ENCODE measurements at regions not wholly inside any gene's neighbourhood (a gene's known extent, or its start where the extent isn't known, plus 50 kb on each side); places are given as distances from the start of the nearest gene placed in this dataset.

DNA sequence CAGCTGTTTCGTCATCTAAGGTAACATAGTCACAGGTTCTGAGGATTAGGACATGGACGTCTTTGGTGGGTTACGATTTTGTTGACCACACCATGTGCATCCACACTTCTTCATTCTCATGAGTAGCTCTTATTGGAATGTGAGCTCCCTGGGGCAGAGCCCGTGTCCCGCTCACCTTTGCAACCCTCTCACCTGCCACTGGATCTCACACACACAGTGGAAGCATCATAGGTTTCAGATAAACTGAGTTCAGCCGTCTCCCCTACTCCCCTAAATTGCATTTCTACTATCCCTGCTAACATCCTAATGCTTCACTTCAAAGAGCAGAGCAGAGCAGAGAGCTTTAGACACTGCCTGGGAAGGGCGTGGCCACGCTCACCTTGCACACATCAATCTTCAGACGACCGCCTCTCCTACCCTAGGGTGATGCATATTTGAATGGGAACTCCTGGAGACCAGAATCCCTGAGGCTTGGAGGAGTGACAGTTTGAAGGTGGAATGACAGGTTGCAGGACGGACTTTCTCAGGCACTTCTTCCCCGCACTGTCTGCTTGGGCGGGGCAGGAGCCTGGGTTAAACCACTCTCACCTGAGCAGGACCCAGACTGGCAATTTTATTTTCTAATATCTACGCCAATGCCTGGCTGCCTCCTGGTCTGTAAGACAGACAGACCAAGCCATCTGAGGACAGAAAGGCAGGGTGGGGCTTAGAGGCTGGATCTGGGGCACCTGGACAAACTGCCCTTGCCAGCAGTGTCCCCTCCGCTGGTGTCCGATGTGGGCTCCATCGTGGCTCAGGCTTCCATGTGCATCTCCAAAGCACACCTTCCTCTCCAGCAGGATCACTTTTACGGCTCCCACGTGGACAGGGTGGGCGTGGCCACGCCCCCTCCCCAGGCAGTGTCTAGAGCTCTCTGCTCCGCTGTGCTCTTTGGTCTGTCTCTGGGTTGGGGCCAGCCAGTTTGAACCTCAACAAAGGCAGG lies 229.5 kb upstream of the COPS8 start:
- TF ChIP-seq, protein P1, sequence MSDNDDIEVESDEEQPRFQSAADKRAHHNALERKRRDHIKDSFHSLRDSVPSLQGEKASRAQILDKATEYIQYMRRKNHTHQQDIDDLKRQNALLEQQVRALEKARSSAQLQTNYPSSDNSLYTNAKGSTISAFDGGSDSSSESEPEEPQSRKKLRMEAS (IDR thresholded peaks at IDR 0.05), result no peak
- TF ChIP-seq, protein P2, sequence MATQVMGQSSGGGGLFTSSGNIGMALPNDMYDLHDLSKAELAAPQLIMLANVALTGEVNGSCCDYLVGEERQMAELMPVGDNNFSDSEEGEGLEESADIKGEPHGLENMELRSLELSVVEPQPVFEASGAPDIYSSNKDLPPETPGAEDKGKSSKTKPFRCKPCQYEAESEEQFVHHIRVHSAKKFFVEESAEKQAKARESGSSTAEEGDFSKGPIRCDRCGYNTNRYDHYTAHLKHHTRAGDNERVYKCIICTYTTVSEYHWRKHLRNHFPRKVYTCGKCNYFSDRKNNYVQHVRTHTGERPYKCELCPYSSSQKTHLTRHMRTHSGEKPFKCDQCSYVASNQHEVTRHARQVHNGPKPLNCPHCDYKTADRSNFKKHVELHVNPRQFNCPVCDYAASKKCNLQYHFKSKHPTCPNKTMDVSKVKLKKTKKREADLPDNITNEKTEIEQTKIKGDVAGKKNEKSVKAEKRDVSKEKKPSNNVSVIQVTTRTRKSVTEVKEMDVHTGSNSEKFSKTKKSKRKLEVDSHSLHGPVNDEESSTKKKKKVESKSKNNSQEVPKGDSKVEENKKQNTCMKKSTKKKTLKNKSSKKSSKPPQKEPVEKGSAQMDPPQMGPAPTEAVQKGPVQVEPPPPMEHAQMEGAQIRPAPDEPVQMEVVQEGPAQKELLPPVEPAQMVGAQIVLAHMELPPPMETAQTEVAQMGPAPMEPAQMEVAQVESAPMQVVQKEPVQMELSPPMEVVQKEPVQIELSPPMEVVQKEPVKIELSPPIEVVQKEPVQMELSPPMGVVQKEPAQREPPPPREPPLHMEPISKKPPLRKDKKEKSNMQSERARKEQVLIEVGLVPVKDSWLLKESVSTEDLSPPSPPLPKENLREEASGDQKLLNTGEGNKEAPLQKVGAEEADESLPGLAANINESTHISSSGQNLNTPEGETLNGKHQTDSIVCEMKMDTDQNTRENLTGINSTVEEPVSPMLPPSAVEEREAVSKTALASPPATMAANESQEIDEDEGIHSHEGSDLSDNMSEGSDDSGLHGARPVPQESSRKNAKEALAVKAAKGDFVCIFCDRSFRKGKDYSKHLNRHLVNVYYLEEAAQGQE (IDR thresholded peaks at IDR 0.05; ENCODE audit: low read depth), result no peak
- TF ChIP-seq NFIC (IDR thresholded peaks at IDR 0.05) (no peak), CEBPB (IDR thresholded peaks at IDR 0.05) (no peak), EP300 (IDR thresholded peaks at IDR 0.05; ENCODE audit: borderline replicate concordance) (no peak), YY1 (IDR thresholded peaks at IDR 0.05; ENCODE audit: low read depth) (no peak), TAF1 (IDR thresholded peaks at IDR 0.05; ENCODE audit: low read depth) (no peak), TCF12 (IDR thresholded peaks at IDR 0.05; ENCODE audit: low read depth) (no peak)

All from Ishikawa (cell line).